ENCODE measurements at regions not wholly inside any gene's neighbourhood (a gene's known extent, or its start where the extent isn't known, plus 50 kb on each side); places are given as distances from the start of the nearest gene placed in this dataset.

- peaks cover 8% of the 10 kb centered on the region for H3K36me3 Mint-ChIP-seq
- no peaks in the 10 kb centered on the region for H3K4me1 Mint-ChIP-seq (ENCODE audit: low read depth)
- CTCF ChIA-PET = no interaction called here
- no peak overlapping the region for H3K27ac Mint-ChIP-seq
- intact Hi-C loops (cut with micrococcal nuclease) = no loop called here
- no peak for DNase-seq
- H3K9me3 Mint-ChIP-seq = peaks cover 17% of the 10 kb centered on the region
- POLR2A ChIA-PET = no interaction called here
- H3K27me3 Mint-ChIP-seq = no peaks in the 10 kb centered on the region
- no peak overlapping the region for H3K4me3 Mint-ChIP-seq
Observed at GRCh38 chr16:72427051-72427782, 255.3 kb upstream of the PMFBP1 start.

GRCh38 chr16:72426386-72426785 lies 254.4 kb upstream of the PMFBP1 start:
- no peak overlapping the region for H3K27ac Mint-ChIP-seq
- DNase-seq = no peak
- H3K4me3 Mint-ChIP-seq = no peak overlapping the region
- POLR2A ChIA-PET = no interaction called here
- no peaks in the 10 kb centered on the region for H3K27me3 Mint-ChIP-seq
- no peaks in the 10 kb centered on the region for H3K4me1 Mint-ChIP-seq (ENCODE audit: low read depth)
- CTCF ChIA-PET = no interaction called here
- intact Hi-C loops (cut with micrococcal nuclease) = no loop called here
- peaks cover 21% of the 10 kb centered on the region for H3K9me3 Mint-ChIP-seq
- H3K36me3 Mint-ChIP-seq = peaks cover 8% of the 10 kb centered on the region

GRCh38 chr16:72425571-72426341 lies 253.8 kb upstream of the PMFBP1 start:
- Mint-ChIP-seq H3K27ac (no peak overlapping the region), H3K4me3 (no peak overlapping the region), H3K27me3 (no peaks in the 10 kb centered on the region), H3K36me3 (peaks cover 8% of the 10 kb centered on the region), H3K4me1 (ENCODE audit: low read depth) (no peaks in the 10 kb centered on the region), H3K9me3 (peaks cover 21% of the 10 kb centered on the region)
- DNase-seq = no peak
- intact Hi-C loops (cut with micrococcal nuclease) = no loop called here
- CTCF ChIA-PET = no interaction called here
- POLR2A ChIA-PET = no interaction called here

GRCh38 chr16:72424757-72425156 lies 252.8 kb upstream of the PMFBP1 start:
- no peaks in the 10 kb centered on the region for H3K27me3 Mint-ChIP-seq
- POLR2A ChIA-PET = no interaction called here
- intact Hi-C loops (cut with micrococcal nuclease) = no loop called here
- no peak overlapping the region for H3K4me3 Mint-ChIP-seq
- CTCF ChIA-PET = no interaction called here
- DNase-seq = no peak
- no peaks in the 10 kb centered on the region for H3K4me1 Mint-ChIP-seq (ENCODE audit: low read depth)
- H3K27ac Mint-ChIP-seq = no peak overlapping the region
- peaks cover 8% of the 10 kb centered on the region for H3K36me3 Mint-ChIP-seq
- H3K9me3 Mint-ChIP-seq = peaks cover 21% of the 10 kb centered on the region

GRCh38 chr16:72422308-72422897 lies 250.4 kb upstream of the PMFBP1 start:
- Mint-ChIP-seq H3K36me3 (peaks cover 8% of the 10 kb centered on the region), H3K9me3 (peaks cover 21% of the 10 kb centered on the region)
- CTCF ChIA-PET = no interaction called here

GRCh38 chr16:72419638-72420037 lies 247.7 kb upstream of the PMFBP1 start:
- H3K36me3 Mint-ChIP-seq = peaks cover 8% of the 10 kb centered on the region
- no peak for DNase-seq
- H3K27ac Mint-ChIP-seq = no peak overlapping the region
- ChIA-PET POLR2A (no interaction called here), CTCF (interaction anchor here (1.0 kb wide), 1 partner anchor 20 kb away, joined by 3 read pairs; no protein-coding TSS in a partner anchor)
- peaks cover 5% of the 10 kb centered on the region for H3K4me1 Mint-ChIP-seq (ENCODE audit: low read depth)
- peaks cover 19% of the 10 kb centered on the region for H3K9me3 Mint-ChIP-seq
- H3K27me3 Mint-ChIP-seq = no peaks in the 10 kb centered on the region
- H3K4me3 Mint-ChIP-seq = no peak overlapping the region
- intact Hi-C loops (cut with micrococcal nuclease) = no loop called here

More at GRCh38 chr16:72422308-72422897, 250.4 kb upstream of the PMFBP1 start:
- no peaks in the 10 kb centered on the region for H3K27me3 Mint-ChIP-seq
- no peak overlapping the region for H3K4me3 Mint-ChIP-seq
- intact Hi-C loops (cut with micrococcal nuclease) = no loop called here
- H3K27ac Mint-ChIP-seq = no peak overlapping the region
- DNase-seq = no peak
- no peaks in the 10 kb centered on the region for H3K4me1 Mint-ChIP-seq (ENCODE audit: low read depth)
- POLR2A ChIA-PET = no interaction called here

GRCh38 chr16:72415379-72415778 lies 243.4 kb upstream of the PMFBP1 start:
- CTCF ChIA-PET = no interaction called here
- Mint-ChIP-seq H3K36me3 (no peaks in the 10 kb centered on the region), H3K9me3 (peaks cover 2% of the 10 kb centered on the region), H3K4me1 (ENCODE audit: low read depth) (peaks cover 5% of the 10 kb centered on the region), H3K27me3 (no peaks in the 10 kb centered on the region), H3K4me3 (no peak overlapping the region), H3K27ac (no peak overlapping the region)
- POLR2A ChIA-PET = no interaction called here
- intact Hi-C loops (cut with micrococcal nuclease) = no loop called here
- no peak for DNase-seq

- H3K27me3 Mint-ChIP-seq = no peaks in the 10 kb centered on the region
- intact Hi-C loops (cut with micrococcal nuclease) = no loop called here
- no peaks in the 10 kb centered on the region for H3K36me3 Mint-ChIP-seq
- POLR2A ChIA-PET = no interaction called here
- H3K9me3 Mint-ChIP-seq = no peaks in the 10 kb centered on the region
- H3K27ac Mint-ChIP-seq = no peak overlapping the region
- H3K4me3 Mint-ChIP-seq = no peak overlapping the region
- no peak for DNase-seq
- no peaks in the 10 kb centered on the region for H3K4me1 Mint-ChIP-seq (ENCODE audit: low read depth)
- CTCF ChIA-PET = interaction anchor here (1.3 kb wide), 1 partner anchor 10 kb away, joined by 11 read pairs; no protein-coding TSS in a partner anchor
Observed at GRCh38 chr16:72410492-72410891, 238.5 kb upstream of the PMFBP1 start.

GRCh38 chr16:72409423-72409822 lies 237.5 kb upstream of the PMFBP1 start:
- POLR2A ChIA-PET = no interaction called here
- H3K4me3 Mint-ChIP-seq = no peak overlapping the region
- no peaks in the 10 kb centered on the region for H3K27me3 Mint-ChIP-seq
- CTCF ChIA-PET = interaction anchor here (1.3 kb wide), 1 partner anchor 9 kb away, joined by 11 read pairs; no protein-coding TSS in a partner anchor
- H3K9me3 Mint-ChIP-seq = no peaks in the 10 kb centered on the region
- no peaks in the 10 kb centered on the region for H3K36me3 Mint-ChIP-seq
- intact Hi-C loops (cut with micrococcal nuclease) = no loop called here
- no peaks in the 10 kb centered on the region for H3K4me1 Mint-ChIP-seq (ENCODE audit: low read depth)
- H3K27ac Mint-ChIP-seq = no peak overlapping the region
- DNase-seq = no peak

- Mint-ChIP-seq H3K4me1 (ENCODE audit: low read depth) (no peaks in the 10 kb centered on the region), H3K27me3 (no peaks in the 10 kb centered on the region), H3K9me3 (no peaks in the 10 kb centered on the region), H3K36me3 (no peaks in the 10 kb centered on the region), H3K4me3 (no peak overlapping the region), H3K27ac (no peak overlapping the region)
- ChIA-PET POLR2A (no interaction called here), CTCF (no interaction called here)
- intact Hi-C loops (cut with micrococcal nuclease) = no loop called here
- DNase-seq = no peak
Observed at GRCh38 chr16:72406390-72406789, 234.4 kb upstream of the PMFBP1 start.

- no peak overlapping the region for H3K27ac Mint-ChIP-seq
- H3K4me1 Mint-ChIP-seq (ENCODE audit: low read depth) = no peaks in the 10 kb centered on the region
Observed at GRCh38 chr16:72404299-72404698, 232.3 kb upstream of the PMFBP1 start.

GRCh38 chr16:72401084-72401361 lies 229.1 kb upstream of the PMFBP1 start:
- Mint-ChIP-seq H3K4me1 (ENCODE audit: low read depth) (no peaks in the 10 kb centered on the region), H3K27ac (no peak overlapping the region), H3K4me3 (no peak overlapping the region), H3K9me3 (no peaks in the 10 kb centered on the region), H3K27me3 (no peaks in the 10 kb centered on the region), H3K36me3 (no peaks in the 10 kb centered on the region)
- intact Hi-C loops (cut with micrococcal nuclease) = no loop called here
- POLR2A ChIA-PET = no interaction called here
- CTCF ChIA-PET = interaction anchor here (0.6 to 2.5 kb wide), 3 partner anchors 9 to 65 kb away, joined by 3 to 24 read pairs (median 11); no protein-coding TSS in a partner anchor
- DNase-seq = no peak

More at GRCh38 chr16:72404299-72404698, 232.3 kb upstream of the PMFBP1 start:
- Mint-ChIP-seq H3K36me3 (no peaks in the 10 kb centered on the region), H3K4me3 (no peak overlapping the region), H3K9me3 (no peaks in the 10 kb centered on the region), H3K27me3 (no peaks in the 10 kb centered on the region)
- ChIA-PET CTCF (interaction anchor here (1.4 kb wide), 1 partner anchor 453 kb away, joined by 3 read pairs; no protein-coding TSS in a partner anchor), POLR2A (no interaction called here)
- no peak for DNase-seq
- intact Hi-C loops (cut with micrococcal nuclease) = no loop called here

All from activated CD4-positive, alpha-beta memory T cell treated with anti-CD3 and anti-CD28 coated beads for 36 hours (primary cell).